NCI-H446 treated with DMSO at 0.1 percent for 48 hours (cell line): ENCODE measurements at regions not wholly inside any gene's neighbourhood (a gene's known extent, or its start where the extent isn't known, plus 50 kb on each side); places are given as distances from the start of the nearest gene placed in this dataset.
"Not testable (repeated sequence)": the region's sequence is repeated elsewhere in the genome, so short reads cannot be mapped to it uniquely, and the experiment has no call there.

Experiments used
- DNase-seq: peaks from one replicate; lab custom pipeline; 2025; lab: John Stamatoyannopoulos, UW

DNA sequence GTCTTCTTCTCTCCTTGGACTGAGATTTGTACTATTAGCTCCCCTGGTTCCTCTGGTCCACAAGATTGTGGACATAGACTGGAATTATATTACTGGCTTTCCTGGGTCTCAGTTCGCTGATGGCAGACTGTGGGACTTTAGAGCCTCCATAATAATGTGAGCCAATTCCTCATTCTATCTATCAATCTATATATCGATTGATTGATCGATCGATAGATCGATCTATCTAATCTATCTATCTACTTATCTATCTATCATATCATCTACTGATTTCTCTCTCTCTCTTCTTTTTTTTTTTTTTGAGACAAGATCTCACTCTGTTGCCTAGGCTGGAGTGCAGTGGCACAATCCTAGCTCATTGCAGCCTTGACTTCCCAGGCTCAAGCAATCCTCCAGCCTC is 51.5 kb upstream of the DDR1 start:
- DNase-seq, result no peak

DNA sequence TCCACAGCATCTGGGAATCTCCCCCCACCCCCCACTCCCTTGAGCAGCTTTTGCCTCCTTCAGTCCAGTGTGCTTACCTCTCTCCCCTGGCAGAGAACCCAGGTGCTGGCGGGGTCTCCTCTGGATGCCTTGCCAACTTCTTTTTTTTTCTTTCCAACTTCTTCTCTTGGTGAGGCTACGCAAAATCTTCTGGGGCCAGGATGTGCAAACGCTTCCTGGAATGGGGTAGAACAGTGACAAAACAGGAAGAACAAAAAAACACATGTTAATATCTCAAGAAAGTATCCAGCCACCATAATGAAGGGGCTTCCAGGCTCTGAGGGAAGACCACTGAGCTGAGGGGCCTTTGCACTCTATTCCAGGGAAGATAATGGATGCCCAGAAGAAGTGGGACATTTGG is 53.9 kb upstream of the DDR1 start:
- no peak for DNase-seq

GRCh38 chr6:30829639-30830255 is 54.6 kb upstream of the DDR1 start:
- DNase-seq, result no peak

GRCh38 chr6:30829033-30829432 is 55.3 kb upstream of the DDR1 start:
- DNase-seq, result no peak

DNA sequence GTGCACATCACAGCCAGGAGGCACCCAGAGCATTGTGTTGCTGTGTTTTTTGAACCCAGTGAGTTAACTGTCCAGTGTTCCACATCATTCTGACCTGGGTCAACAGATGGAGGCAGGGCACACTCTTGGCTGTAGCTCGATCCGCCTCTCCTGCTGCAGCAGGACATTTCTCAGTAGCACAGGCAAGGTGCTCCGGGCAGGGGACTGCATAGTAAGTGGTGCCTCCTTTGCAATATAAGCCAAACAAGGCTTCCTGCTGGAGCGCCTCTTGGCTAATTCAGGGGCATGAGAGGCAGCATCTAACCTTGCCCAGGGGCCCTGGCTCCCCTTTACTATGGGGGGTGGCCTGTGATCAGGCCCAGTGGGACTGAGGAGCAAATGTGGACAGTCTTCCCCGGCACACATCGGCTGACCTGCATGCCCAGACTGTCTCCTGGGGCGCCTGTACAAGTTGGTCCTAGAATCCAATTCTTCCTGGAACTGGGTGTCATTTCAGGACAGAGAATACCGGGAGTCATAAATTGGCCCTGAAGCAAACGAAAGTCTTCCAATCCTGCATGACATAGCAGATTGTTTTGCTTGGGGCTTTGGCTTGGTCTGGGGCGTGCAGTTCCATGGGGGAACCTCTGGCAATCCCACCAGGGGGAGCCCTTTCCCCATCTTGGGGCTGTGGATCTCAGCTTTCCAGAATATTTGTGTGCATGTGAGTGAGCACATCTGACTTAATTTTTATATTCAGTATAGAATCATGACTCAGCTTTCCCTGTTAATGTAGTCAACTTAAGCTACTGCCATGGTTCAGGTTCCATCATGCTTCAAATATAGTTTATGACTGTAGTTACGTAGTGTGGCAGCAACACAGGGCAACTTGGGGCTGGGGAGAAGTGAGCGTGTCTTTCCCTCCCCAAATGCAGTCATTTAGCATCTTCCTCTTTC is 56.0 kb upstream of the DDR1 start:
- DNase-seq, result peak; percentile 63

- no peak for DNase-seq
Observed at GRCh38 chr6:30826961-30827342, 57.4 kb upstream of the DDR1 start.

GRCh38 chr6:30824698-30825097 is 59.6 kb upstream of the DDR1 start:
- no peak for DNase-seq

GRCh38 chr6:30823534-30823865 is 60.8 kb upstream of the DDR1 start:
- DNase-seq, result no peak

- peak; percentile 6 for DNase-seq
Observed at GRCh38 chr6:30821862-30822784, 62.2 kb upstream of the DDR1 start.

DNA sequence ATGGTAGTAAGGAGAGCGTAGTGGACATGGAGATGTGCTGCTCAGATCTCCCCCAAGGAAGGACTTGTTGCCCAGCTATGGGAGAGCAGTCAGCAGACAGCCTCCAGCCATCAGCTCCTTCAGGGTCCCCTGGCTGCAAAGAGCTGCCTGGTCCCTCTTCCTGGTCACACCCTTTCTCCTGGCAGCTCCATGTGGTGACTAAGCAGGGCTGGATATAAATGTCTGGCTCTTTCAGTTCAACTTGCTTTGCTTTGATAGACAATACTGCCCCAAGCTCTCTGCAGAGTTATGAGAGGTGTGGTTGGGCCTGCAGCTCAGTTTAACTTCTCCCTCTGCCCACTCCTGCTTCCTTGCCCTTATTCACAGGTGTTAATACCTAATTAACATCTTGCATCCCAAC is 64.1 kb upstream of the DDR1 start:
- DNase-seq, result no peak

GRCh38 chr6:30819297-30819917 is 64.9 kb upstream of the DDR1 start:
- DNase-seq, result no peak

- DNase-seq, result no peak
Observed at GRCh38 chr6:30818391-30818841, 65.9 kb upstream of the DDR1 start.

GRCh38 chr6:30816791-30817739 is 67.3 kb upstream of the DDR1 start:
- no peak for DNase-seq

DNA sequence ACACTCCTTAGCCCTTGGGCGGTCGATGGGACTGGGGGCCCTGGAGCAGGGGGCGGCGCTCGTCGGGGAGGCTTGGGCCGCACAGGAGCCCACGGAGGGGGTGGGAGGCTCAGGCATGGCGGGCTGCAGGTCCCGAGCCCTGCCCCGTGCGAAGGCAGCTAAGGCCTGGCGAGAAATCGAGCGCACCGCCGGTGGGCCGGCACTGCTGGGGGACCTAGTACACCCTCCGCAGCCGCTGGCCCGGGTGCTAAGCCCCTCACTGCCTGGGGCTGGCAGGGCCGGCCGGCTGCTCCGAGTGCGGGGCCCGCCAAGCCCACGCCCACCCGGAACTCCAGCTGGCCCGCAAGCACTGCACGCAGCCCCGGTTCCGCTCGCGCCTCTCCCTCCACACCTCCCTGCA is 68.0 kb upstream of the DDR1 start:
- DNase-seq, result not testable (repeated sequence)

GRCh38 chr6:30815041-30815742 is 69.1 kb upstream of the DDR1 start:
- DNase-seq, result not testable (repeated sequence)

DNA sequence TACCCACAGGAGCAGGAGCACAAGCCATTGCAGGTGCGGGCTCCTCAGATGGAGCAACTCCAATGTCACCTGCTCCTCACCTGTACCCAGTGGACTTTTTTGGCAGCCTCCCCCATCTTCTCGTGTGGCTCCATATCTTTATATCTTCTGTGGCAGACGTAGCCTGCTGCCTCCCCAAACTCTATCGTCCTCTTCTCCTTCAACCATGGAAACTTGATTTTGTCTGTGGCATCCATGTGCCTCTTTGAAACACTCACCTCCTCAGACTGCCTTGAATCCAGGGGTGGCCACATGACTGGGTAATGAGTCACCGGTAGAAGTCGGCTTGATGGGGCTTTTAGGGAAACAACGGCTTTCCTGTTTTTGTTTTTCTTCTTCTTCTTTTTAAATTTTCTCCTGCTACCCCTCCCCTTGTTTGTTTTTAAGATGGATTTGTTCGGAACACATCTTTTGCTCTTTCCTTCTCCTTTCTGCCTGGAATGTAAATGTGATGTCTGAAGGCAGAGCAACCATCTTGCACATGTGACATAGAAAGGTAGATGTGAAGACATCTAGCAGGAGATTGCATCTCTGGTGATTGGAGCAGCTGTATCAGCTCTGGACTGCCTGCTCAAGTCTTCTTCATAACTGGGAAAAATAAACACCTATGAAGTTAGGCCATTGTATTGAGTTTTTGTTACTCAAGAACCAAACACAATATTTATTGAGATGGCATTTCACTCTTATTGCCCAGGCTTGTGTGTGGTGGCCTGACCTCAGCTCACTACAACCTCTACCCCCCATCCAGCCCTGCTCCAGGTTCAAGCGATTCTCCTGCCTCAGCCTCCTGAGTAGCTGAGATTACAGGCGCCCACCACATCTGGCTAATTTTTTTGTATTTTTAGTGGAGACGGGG is 69.9 kb upstream of the DDR1 start:
- no peak for DNase-seq

DNA sequence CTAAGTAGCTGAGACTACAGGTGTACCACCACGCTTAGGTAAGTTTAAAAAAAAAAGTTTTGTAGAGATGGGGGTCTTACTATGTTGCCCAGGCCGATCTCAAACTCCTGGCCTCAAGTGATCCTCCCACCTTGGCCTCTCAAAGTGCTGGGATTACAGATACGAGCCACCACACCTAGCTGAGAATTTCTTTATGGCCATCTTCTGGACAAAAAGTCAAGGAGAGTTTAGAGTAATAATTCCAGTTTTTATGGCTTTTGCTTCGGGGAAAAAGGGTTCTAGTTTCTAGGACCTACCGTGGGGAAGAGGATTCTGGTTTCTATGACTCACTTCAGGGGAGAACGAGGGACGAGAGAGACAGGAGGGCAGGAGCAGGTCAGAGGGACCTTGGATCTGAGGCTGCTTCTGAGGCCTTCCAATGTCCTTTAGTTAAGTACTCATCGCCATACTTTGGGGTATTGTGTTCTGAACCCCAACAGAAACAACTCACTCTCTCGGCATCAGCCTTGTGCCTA is 69.3 kb upstream of the IER3 start:
- DNase-seq, result no peak

DNA sequence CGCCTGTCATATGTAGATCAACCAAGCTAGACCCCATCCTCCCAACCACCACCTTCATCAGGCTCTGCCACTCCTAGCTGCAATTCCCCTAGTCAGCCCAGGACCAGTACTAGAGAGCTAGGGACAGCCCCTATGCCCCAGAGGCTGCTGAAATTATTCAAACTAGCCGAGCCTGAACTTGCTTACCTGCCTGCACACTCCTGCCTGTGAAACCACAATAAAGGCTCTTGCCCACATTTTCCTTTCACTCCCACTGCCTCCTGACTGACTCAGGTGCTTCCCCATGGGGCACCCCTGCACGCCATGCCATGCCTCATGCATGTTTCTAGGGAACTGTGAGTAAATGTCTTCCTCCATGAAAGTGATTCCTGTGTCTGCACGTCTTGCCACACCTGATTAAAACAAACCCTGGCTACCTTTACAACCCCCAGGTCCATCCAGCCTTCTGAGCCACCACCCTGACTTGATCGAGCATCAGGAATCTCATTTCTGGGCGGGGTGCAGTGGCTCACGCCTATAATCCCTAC is 66.5 kb upstream of the IER3 start:
- no peak for DNase-seq

DNA sequence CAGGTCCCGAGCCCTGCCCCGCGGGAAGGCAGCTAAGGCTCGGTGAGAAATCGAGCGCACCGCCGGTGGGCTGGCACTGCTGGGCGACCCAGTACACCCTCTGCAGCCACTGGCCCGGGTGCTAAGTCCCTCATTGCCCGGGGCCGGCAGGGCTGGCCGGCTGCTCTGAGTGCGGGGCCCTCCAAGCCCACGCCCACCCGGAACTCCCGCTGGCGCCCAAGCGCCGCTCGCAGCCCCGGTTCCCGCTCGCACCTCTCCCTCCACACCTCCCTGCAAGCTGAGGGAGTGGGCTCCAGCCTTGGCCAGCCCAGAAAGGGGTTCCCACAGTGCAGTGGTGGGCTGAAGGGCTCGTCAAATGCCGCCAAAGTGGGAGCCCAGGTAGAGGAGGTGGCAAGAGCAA is 63.2 kb upstream of the IER3 start:
- not testable (repeated sequence) for DNase-seq
